ENCODE measurements at regions not wholly inside any gene's neighbourhood (a gene's known extent, or its start where the extent isn't known, plus 50 kb on each side); places are given as distances from the start of the nearest gene placed in this dataset.

DNA sequence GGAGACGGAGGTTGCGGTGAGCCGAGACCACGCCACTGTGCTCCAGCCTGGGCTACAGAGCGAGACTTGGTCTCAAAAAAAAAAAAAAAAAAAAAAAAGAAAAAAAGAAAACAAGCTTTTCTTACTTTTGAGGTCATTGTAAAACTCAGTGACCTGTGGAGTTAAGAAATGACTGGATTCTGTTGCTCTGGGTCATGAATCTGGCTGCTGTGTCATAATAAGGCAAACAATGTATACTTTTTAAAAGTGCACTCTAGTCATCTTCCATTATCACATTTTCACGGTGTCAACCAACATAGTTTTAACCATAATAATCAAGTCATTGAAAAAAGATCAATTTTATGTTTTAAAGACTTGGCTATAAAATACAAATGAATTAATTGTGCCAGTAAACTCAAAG is 1186.6 kb downstream of the DIAPH3 start:
- TF ChIP-seq POLR2AphosphoS5 (IDR thresholded peaks at IDR 0.05; ENCODE audit: low read depth, low read length) (no peak), TAF1 (IDR thresholded peaks at IDR 0.05; ENCODE audit: borderline replicate concordance, insufficient read depth, low read length) (no peak), REST (IDR thresholded peaks at IDR 0.05; ENCODE audit: insufficient read depth in 1 of 2, low read depth in 2 of 2, low read length in 2 of 2) (no peak), SIN3A (IDR thresholded peaks at IDR 0.05; ENCODE audit: borderline replicate concordance, insufficient read depth, low read length) (no peak), FOXP2 (optimal IDR thresholded peaks at IDR 0.05; ENCODE audit: borderline replicate concordance, extremely low read depth, extremely low read length, insufficient read depth) (no peak)

DNA sequence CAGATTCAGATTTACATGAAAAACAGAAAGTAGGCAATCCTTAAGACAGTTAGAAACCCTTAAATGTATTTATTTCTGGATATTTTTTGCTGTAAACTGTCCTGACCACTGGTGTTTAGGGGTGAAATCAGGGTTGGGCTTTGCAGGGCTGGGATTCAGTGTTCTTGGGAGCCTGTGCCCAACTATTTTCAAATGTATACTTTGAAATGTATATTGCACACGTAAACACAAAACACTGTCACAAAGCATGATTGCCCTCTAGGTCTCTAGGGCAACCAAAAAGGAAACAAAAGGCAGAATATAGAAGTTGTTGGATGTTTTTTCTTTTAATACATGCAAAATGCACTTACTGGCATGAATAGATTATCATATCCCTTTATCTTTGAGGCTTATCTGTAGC is 1185.4 kb downstream of the DIAPH3 start:
- TF ChIP-seq POLR2AphosphoS5 (IDR thresholded peaks at IDR 0.05; ENCODE audit: low read depth, low read length) (no peak), REST (IDR thresholded peaks at IDR 0.05; ENCODE audit: insufficient read depth in 1 of 2, low read depth in 2 of 2, low read length in 2 of 2) (no peak), SIN3A (IDR thresholded peaks at IDR 0.05; ENCODE audit: borderline replicate concordance, insufficient read depth, low read length) (no peak), FOXP2 (optimal IDR thresholded peaks at IDR 0.05; ENCODE audit: borderline replicate concordance, extremely low read depth, extremely low read length, insufficient read depth) (no peak), TAF1 (IDR thresholded peaks at IDR 0.05; ENCODE audit: borderline replicate concordance, insufficient read depth, low read length) (no peak)

GRCh38 chr13:58979851-58980250 is 1183.9 kb downstream of the DIAPH3 start:
- no peak for TF ChIP-seq TAF1 (IDR thresholded peaks at IDR 0.05; ENCODE audit: borderline replicate concordance, insufficient read depth, low read length)
- no peak for TF ChIP-seq REST (IDR thresholded peaks at IDR 0.05; ENCODE audit: insufficient read depth in 1 of 2, low read depth in 2 of 2, low read length in 2 of 2)
- TF ChIP-seq FOXP2 (optimal IDR thresholded peaks at IDR 0.05; ENCODE audit: borderline replicate concordance, extremely low read depth, extremely low read length, insufficient read depth) = no peak
- no peak for TF ChIP-seq POLR2AphosphoS5 (IDR thresholded peaks at IDR 0.05; ENCODE audit: low read depth, low read length)
- no peak for TF ChIP-seq SIN3A (IDR thresholded peaks at IDR 0.05; ENCODE audit: borderline replicate concordance, insufficient read depth, low read length)

DNA sequence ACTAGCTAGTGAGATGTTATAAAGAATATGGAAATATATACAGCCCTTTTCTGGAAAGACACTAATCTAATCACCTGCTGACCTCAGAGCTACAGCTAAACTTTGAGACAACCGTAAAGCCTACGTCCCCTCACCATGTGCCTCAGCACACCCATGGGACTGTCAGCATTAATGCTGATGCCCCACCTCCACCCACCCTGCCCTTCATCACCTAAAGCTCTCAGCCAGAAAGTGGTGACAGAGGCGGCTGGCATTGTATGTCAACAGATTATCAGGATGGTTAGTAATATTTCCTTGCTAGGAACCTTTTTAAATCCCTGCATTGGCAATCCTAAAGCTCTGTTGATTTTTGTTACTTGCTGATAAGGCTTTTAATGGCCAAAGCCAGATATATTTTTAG is 1177.9 kb downstream of the DIAPH3 start:
- TF ChIP-seq TAF1 (IDR thresholded peaks at IDR 0.05; ENCODE audit: borderline replicate concordance, insufficient read depth, low read length) (no peak), REST (IDR thresholded peaks at IDR 0.05; ENCODE audit: insufficient read depth in 1 of 2, low read depth in 2 of 2, low read length in 2 of 2) (no peak), FOXP2 (optimal IDR thresholded peaks at IDR 0.05; ENCODE audit: borderline replicate concordance, extremely low read depth, extremely low read length, insufficient read depth) (no peak), SIN3A (IDR thresholded peaks at IDR 0.05; ENCODE audit: borderline replicate concordance, insufficient read depth, low read length) (no peak), POLR2AphosphoS5 (IDR thresholded peaks at IDR 0.05; ENCODE audit: low read depth, low read length) (no peak)

- no peak for TF ChIP-seq TAF1 (IDR thresholded peaks at IDR 0.05; ENCODE audit: borderline replicate concordance, insufficient read depth, low read length)
- TF ChIP-seq FOXP2 (optimal IDR thresholded peaks at IDR 0.05; ENCODE audit: borderline replicate concordance, extremely low read depth, extremely low read length, insufficient read depth) = no peak
Observed at GRCh38 chr13:58989556-58989955, 1174.2 kb downstream of the DIAPH3 start.
